Common myeloid progenitor, CD34-positive (primary cell): ENCODE measurements at regions not wholly inside any gene's neighbourhood (a gene's known extent, or its start where the extent isn't known, plus 50 kb on each side); places are given as distances from the start of the nearest gene placed in this dataset.

Experiments used
- CTCF ChIA-PET: fragments of 350-600 bp; sonication (Branson Sonifier 250); formaldehyde crosslinking; loops from one replicate; lab custom pipeline; 2021; ENCODE audit warnings: antibody characterized with exemption; lab: Charles Lee
- POLR2A ChIA-PET: fragments of 350-600 bp; sonication (Branson Sonifier 250); formaldehyde crosslinking; loops from one replicate; lab custom pipeline; 2021; ENCODE audit warnings: antibody characterized with exemption; lab: Charles Lee
- DNase-seq, 3 donors: peaks; one replicate each; pipeline versions ENCODE4 v3.0.0 to v3.0.0-alpha.2; 2013
- H3K27ac ChIP-seq, 2 experiments: 1 replicate in 1 of 2; 2 replicates in 1 of 2; pipeline ENCODE4 v1.7.0; 2013; ENCODE audit warnings: inconsistent platforms in 2 of 2, low read length in 2 of 2, mild to moderate bottlenecking in 2 of 2, low read depth in 1 of 2, moderate library complexity in 1 of 2; ENCODE audit not compliant: severe bottlenecking in 2 of 2, insufficient read depth in 1 of 2, poor library complexity in 1 of 2
- H3K27me3 ChIP-seq, 5 experiments: replicated peaks in 2 of 5; 1 replicate in 3 of 5; 2 replicates in 2 of 5; pipeline versions ENCODE4 v1.6.1 to v1.7.0; 2013; ENCODE audit warnings: low read length in 4 of 5, mild to moderate bottlenecking in 2 of 5, moderate library complexity in 2 of 5, inconsistent platforms in 1 of 5; ENCODE audit not compliant: insufficient read depth in 5 of 5, control insufficient read depth in 4 of 5
- H3K36me3 ChIP-seq, 4 experiments: 1 replicate in 2 of 4; 2 replicates in 2 of 4; pipeline versions ENCODE4 v1.6.1 to v1.7.0; 2013; ENCODE audit warnings: low read length in 3 of 4, control low read depth in 1 of 4, mild to moderate bottlenecking in 1 of 4; ENCODE audit not compliant: control insufficient read depth in 4 of 4, insufficient read depth in 4 of 4
- H3K4me1 ChIP-seq, 4 experiments: 1 replicate in 3 of 4; 2 replicates in 1 of 4; pipeline versions ENCODE4 v1.6.1 to v1.7.1; 2013; ENCODE audit warnings: low read length in 3 of 4, mild to moderate bottlenecking in 3 of 4, control low read depth in 1 of 4, inconsistent platforms in 1 of 4, moderate library complexity in 1 of 4; ENCODE audit not compliant: control insufficient read depth in 4 of 4, insufficient read depth in 4 of 4; ENCODE audit errors: control extremely low read depth in 1 of 4
- H3K4me3 ChIP-seq, 7 experiments: 1 replicate in 4 of 7; 2 replicates in 3 of 7; pipeline versions ENCODE4 v1.5.1 to v1.7.0; 2013; ENCODE audit warnings: mild to moderate bottlenecking in 7 of 7, low read length in 6 of 7, moderate library complexity in 6 of 7, inconsistent platforms in 2 of 7, low read depth in 2 of 7, control low read depth in 1 of 7; ENCODE audit not compliant: insufficient read depth in 4 of 7, control insufficient read depth in 1 of 7; ENCODE audit errors: extremely low read depth in 1 of 7
- H3K9me3 ChIP-seq, 5 experiments: 1 replicate in 4 of 5; 2 replicates in 1 of 5; pipeline versions ENCODE4 v1.6.1 to v1.7.1; 2013; ENCODE audit warnings: low read length in 4 of 5, mild to moderate bottlenecking in 2 of 5, inconsistent platforms in 1 of 5, low read depth in 1 of 5, moderate library complexity in 1 of 5; ENCODE audit not compliant: control insufficient read depth in 4 of 5, insufficient read depth in 2 of 5; ENCODE audit errors: control extremely low read depth in 1 of 5
- WGBS: methylation state at CpG from one replicate; pipeline ENCODE4 v1.1.5; 2013; ENCODE audit not compliant: insufficient coverage; 5-methylcytosine and 5-hydroxymethylcytosine counted together

- POLR2A ChIA-PET: no interaction called here
- WGBS: 100% methylated on average over 1 of the region's 3 CpGs
- no peaks in the 10 kb centered on the region for H3K36me3 ChIP-seq
- H3K4me3 ChIP-seq: no peak overlapping the region
- DNase-seq: no peak
- no peaks in the 10 kb centered on the region for H3K27me3 ChIP-seq
- H3K4me1 ChIP-seq: no peaks in the 10 kb centered on the region
- no peak overlapping the region for H3K27ac ChIP-seq
- peaks cover 0 to 2% (median 0%) of the 10 kb centered on the region in 5 experiments for H3K9me3 ChIP-seq
- CTCF ChIA-PET: no interaction called here
These were observed 53.6 kb upstream of the DPT start for GRCh38 chr1:168782559-168783116.

DNA sequence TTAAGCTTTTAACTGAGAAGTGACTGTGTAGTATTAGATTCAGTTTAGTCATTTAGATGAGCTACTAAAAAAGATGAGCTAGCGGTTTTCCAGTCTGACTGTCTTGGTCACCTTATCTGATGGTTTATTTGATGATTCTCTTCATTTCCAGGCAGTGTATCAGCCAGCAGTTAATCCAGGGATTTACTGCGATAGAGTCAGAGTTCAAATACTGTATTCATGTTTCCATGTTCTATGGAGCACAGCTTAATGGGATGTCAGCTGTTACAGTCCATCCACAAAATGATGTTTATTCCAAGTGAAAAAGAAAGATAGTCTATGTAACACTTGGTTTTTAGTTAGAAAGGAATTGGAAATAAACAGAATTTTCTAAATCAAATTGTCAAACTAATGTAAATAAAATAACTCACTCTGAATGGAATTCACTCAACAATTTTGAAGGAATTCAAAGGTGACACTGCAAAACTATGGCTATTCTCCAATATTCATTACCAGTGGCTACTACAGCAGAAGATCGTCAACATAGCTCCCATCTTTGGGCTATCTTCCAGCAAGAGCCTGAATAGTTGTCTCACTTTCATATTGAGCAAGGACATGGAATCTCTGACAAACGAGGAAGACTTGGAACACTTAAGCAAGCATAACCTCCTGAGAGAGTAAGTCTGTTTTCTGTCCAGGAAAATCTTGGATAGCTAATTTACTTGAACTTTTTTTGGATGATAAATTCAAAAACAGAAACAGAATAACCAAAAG lies 54.6 kb upstream of the DPT start:
- CTCF ChIA-PET: no interaction called here
- H3K27me3 ChIP-seq: no peaks in the 10 kb centered on the region
- no peak overlapping the region for H3K4me3 ChIP-seq

DNA sequence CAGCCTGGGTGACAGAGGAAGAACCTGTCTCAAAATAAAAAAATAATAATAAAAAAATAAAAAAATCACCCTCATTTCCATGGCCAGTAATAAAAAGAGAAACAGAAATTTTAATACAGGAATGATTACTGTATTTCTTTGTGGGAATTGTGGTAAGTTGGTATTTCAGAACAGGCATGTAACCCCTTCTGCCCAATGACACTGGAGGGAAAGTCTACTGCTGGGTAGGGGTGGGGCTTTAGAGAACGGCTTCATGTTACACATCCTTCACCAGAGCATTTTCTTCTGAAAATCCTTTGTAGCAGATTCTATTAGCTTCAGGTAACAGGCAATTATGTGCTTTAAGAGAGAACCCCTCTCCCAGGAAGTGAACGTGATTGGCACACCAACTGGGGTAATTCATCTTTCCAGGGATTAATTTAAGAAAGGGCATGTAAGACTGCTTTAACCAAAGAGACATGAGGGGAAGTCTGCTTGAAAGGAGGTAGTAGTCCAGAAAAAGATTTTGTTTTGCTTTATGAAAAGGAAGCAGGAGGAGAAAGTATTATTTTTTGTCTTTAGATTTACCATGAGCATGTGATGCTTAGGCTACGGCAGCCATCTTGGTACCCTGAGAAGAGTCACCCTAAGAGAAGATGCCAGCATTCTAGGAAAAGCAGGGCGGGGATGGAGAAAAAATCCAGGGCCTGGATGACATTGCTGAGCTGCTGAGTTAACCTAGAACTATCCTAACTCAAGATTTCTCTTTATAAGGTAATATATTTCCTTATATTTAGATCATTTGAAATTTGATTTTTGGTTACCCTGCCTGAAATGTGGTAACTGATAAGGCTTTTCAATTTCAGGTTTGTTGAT lies 57.7 kb upstream of the DPT start:
- Histone ChIP-seq H3K27me3 (no peaks in the 10 kb centered on the region), H3K36me3 (no peaks in the 10 kb centered on the region), H3K27ac (no peak overlapping the region), H3K4me3 (no peak overlapping the region), H3K4me1 (no peaks in the 10 kb centered on the region), H3K9me3 (no peaks in the 10 kb centered on the region)
- CTCF ChIA-PET: no interaction called here
- POLR2A ChIA-PET: no interaction called here
- DNase-seq: no peak
- WGBS: 100% methylated on average over 1 of the region's 4 CpGs

More for the DNA sequence above, 54.6 kb upstream of the DPT start:
- Histone ChIP-seq H3K27ac (no peak overlapping the region), H3K9me3 (peaks cover 0 to 2% (median 0%) of the 10 kb centered on the region in 5 experiments), H3K4me1 (no peaks in the 10 kb centered on the region), H3K36me3 (no peaks in the 10 kb centered on the region)
- POLR2A ChIA-PET: no interaction called here
- 93% methylated on average over 3 of the region's 4 CpGs for WGBS
- DNase-seq: no peak

- WGBS: no CpG with 5 or more reads among the region's 1 CpG
- CTCF ChIA-PET: no interaction called here
These were observed 59.3 kb upstream of the DPT start for GRCh38 chr1:168788258-168788657.

GRCh38 chr1:168789501-168789900 lies 60.5 kb upstream of the DPT start:
- POLR2A ChIA-PET: no interaction called here
- CTCF ChIA-PET: no interaction called here
- WGBS: 100% methylated on average over 2 of the region's 2 CpGs

More at GRCh38 chr1:168788258-168788657, 59.3 kb upstream of the DPT start:
- DNase-seq: no peak
- Histone ChIP-seq H3K4me1 (peaks cover 0 to 12% (median 4%) of the 10 kb centered on the region in 4 experiments), H3K9me3 (no peaks in the 10 kb centered on the region), H3K27ac (no peak overlapping the region), H3K27me3 (no peaks in the 10 kb centered on the region), H3K4me3 (no peak overlapping the region), H3K36me3 (no peaks in the 10 kb centered on the region)
- POLR2A ChIA-PET: no interaction called here

DNA sequence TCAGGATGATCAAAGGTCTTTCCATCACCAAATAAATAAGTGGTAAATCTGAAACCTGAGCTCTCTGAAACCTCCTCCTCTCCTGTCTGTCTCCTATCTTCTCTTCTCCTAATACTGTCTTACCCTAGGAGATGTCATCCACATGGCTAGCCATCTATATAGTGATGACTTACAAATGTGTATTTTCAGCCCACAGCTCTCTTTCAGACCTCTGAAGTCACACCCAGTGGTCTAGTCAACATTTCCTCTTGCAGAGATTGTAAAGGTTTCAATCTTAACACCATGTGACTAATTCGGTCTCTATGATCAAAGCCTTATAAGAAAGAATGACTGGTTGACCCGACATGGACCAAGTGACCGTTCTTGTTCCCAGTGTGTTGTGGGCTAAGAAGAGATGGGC lies 63.1 kb upstream of the DPT start:
- WGBS: 90% methylated on average over 2 of the region's 3 CpGs
- POLR2A ChIA-PET: no interaction called here
- Histone ChIP-seq H3K36me3 (no peaks in the 10 kb centered on the region), H3K4me1 (peaks cover 0 to 14% (median 6%) of the 10 kb centered on the region in 4 experiments), H3K4me3 (no peak overlapping the region), H3K27me3 (no peaks in the 10 kb centered on the region), H3K9me3 (no peaks in the 10 kb centered on the region), H3K27ac (no peak overlapping the region)
- CTCF ChIA-PET: no interaction called here
- DNase-seq: no peak

More at GRCh38 chr1:168789501-168789900, 60.5 kb upstream of the DPT start:
- Histone ChIP-seq H3K27ac (no peak overlapping the region), H3K9me3 (no peaks in the 10 kb centered on the region), H3K36me3 (no peaks in the 10 kb centered on the region), H3K27me3 (no peaks in the 10 kb centered on the region), H3K4me1 (peaks cover 0 to 14% (median 6%) of the 10 kb centered on the region in 4 experiments), H3K4me3 (no peak overlapping the region)
- DNase-seq: no peak
